Medulla oblongata (tissue), 1 donor: ENCODE measurements at regions not wholly inside any gene's neighbourhood (a gene's known extent, or its start where the extent isn't known, plus 50 kb on each side); places are given as distances from the start of the nearest gene placed in this dataset.
"Not testable (repeated sequence)": the region's sequence is repeated elsewhere in the genome, so short reads cannot be mapped to it uniquely, and the experiment has no call there.

Experiments used
- DNase-seq: peaks from one replicate; pipeline ENCODE4 v3.0.0-alpha.2; 2015; ENCODE audit errors: extremely low spot score

GRCh38 chr4:126520731-126521130 lies 1112.0 kb upstream of the INTU start:
- no peak for DNase-seq

GRCh38 chr4:126525400-126525799 lies 1107.4 kb upstream of the INTU start:
- not testable (repeated sequence) for DNase-seq

- DNase-seq = no peak
Observed at GRCh38 chr4:126526335-126526734, 1106.4 kb upstream of the INTU start.

GRCh38 chr4:126529997-126530396 lies 1102.8 kb upstream of the INTU start:
- no peak for DNase-seq

- no peak for DNase-seq
Observed at GRCh38 chr4:126530996-126531585, 1101.7 kb upstream of the INTU start.

- no peak for DNase-seq
Observed at GRCh38 chr4:126532527-126532926, 1100.2 kb upstream of the INTU start.

GRCh38 chr4:126533146-126533805 lies 1099.5 kb upstream of the INTU start:
- DNase-seq = no peak

- no peak for DNase-seq
Observed at GRCh38 chr4:126539771-126540170, 1093.0 kb upstream of the INTU start.

- no peak for DNase-seq
Observed at GRCh38 chr4:126541820-126542219, 1090.9 kb upstream of the INTU start.

- DNase-seq = no peak
Observed at GRCh38 chr4:126544276-126544675, 1088.5 kb upstream of the INTU start.

- DNase-seq = not testable (repeated sequence)
Observed at GRCh38 chr4:126546197-126546596, 1086.6 kb upstream of the INTU start.

- DNase-seq = no peak
Observed at GRCh38 chr4:126547352-126547751, 1085.4 kb upstream of the INTU start.

- DNase-seq = no peak
Observed at GRCh38 chr4:126548890-126549289, 1083.9 kb upstream of the INTU start.

GRCh38 chr4:126552321-126552720 lies 1080.4 kb upstream of the INTU start:
- DNase-seq = no peak

GRCh38 chr4:126553248-126553647 lies 1079.5 kb upstream of the INTU start:
- no peak for DNase-seq

GRCh38 chr4:126558596-126558995 lies 1074.2 kb upstream of the INTU start:
- DNase-seq = no peak

- no peak for DNase-seq
Observed at GRCh38 chr4:126559961-126560360, 1072.8 kb upstream of the INTU start.

GRCh38 chr4:126560794-126561193 lies 1072.0 kb upstream of the INTU start:
- DNase-seq = no peak

GRCh38 chr4:126563389-126563788 lies 1069.4 kb upstream of the INTU start:
- no peak for DNase-seq

- DNase-seq = no peak
Observed at GRCh38 chr4:126564283-126564854, 1068.4 kb upstream of the INTU start.

- DNase-seq = peak; percentile 30
Observed at GRCh38 chr4:126568652-126569570, 1063.8 kb upstream of the INTU start.

GRCh38 chr4:126572264-126572663 lies 1060.5 kb upstream of the INTU start:
- DNase-seq = no peak
